Upper lobe of left lung (tissue), 4 donors: ENCODE measurements at regions not wholly inside any gene's neighbourhood (a gene's known extent, or its start where the extent isn't known, plus 50 kb on each side); places are given as distances from the start of the nearest gene placed in this dataset.

Experiments used
- CTCF ChIP-seq, 6 experiments: fragments of 450-650 bp in 4 of 6; fragments of 200-600 bp in 2 of 6; sonication (generic) in 2 of 6; IDR thresholded peaks; one replicate each; pipeline ENCODE4 v1.5.1; 2016 to 2019; ENCODE audit warnings: antibody characterized with exemption in 6 of 6
- POLR2A ChIP-seq, 4 donors: fragments of 450-650 bp; IDR thresholded peaks; one replicate each; pipeline ENCODE4 v1.5.1; 2016 to 2017; ENCODE audit warnings: antibody characterized with exemption in 4 of 4, mild to moderate bottlenecking in 2 of 4

DNA sequence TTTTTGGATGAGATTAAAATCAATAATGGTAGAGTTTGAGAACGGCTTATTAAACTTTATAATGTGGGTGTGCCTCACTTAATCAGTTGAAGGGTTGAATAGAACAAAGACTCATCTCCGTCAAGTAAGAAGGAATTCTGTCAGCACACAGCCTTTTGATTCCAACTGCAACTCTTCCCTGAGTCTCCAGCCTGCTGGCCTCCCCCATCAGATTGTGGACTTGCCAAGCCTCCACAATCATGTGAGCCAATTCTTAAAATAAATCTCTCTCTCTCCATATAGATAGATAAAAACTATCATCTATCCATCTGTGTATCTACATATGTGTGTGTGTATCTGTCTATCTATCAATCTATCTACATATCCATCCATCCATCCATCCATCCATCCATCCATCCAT is 127.4 kb upstream of the BTG1 start:
- TF ChIP-seq CTCF (IDR thresholded peaks at IDR 0.05) (no peak), POLR2A (IDR thresholded peaks at IDR 0.05) (no peak)
